ENCODE measurements at regions not wholly inside any gene's neighbourhood (a gene's known extent, or its start where the extent isn't known, plus 50 kb on each side); places are given as distances from the start of the nearest gene placed in this dataset.
A peak's percentile ranks its signal among the peaks of the same experiment; 100 is the strongest.

- TF ChIP-seq CTCF (IDR thresholded peaks at IDR 0.05; ENCODE audit: insufficient read depth, low read length, missing control alignments): no peak
- ChIA-PET CTCF (interaction anchor here (1.9 kb wide), 1 partner anchor 161 kb away, joined by 5 read pairs; no protein-coding TSS in a partner anchor), POLR2A (no interaction called here)
- H3K4me3 ChIP-seq (ENCODE audit: low read depth, low read length): no peak overlapping the region
- DNase-seq (ENCODE audit: low read depth, low spot score): peak; percentile 31
Measured at GRCh38 chr3:30203301-30203700, 403.1 kb upstream of the TGFBR2 start.

- TF ChIP-seq CTCF (IDR thresholded peaks at IDR 0.05; ENCODE audit: insufficient read depth, low read length, missing control alignments): no peak
- POLR2A ChIA-PET: no interaction called here
- no peak overlapping the region for H3K4me3 ChIP-seq (ENCODE audit: low read depth, low read length)
- CTCF ChIA-PET: no interaction called here
- DNase-seq (ENCODE audit: low read depth, low spot score): no peak
Measured at GRCh38 chr3:30204126-30204525, 402.3 kb upstream of the TGFBR2 start.

GRCh38 chr3:30206051-30206450 lies 400.4 kb upstream of the TGFBR2 start:
- H3K4me3 ChIP-seq (ENCODE audit: low read depth, low read length): no peak overlapping the region
- CTCF ChIA-PET: interaction anchor here (0.9 to 1.7 kb wide), 5 partner anchors 8 to 487 kb away, joined by 3 to 8 read pairs (median 4); no protein-coding TSS in a partner anchor
- TF ChIP-seq CTCF (IDR thresholded peaks at IDR 0.05; ENCODE audit: insufficient read depth, low read length, missing control alignments): no peak
- no peak for DNase-seq (ENCODE audit: low read depth, low spot score)
- POLR2A ChIA-PET: no interaction called here

GRCh38 chr3:30221619-30222018 lies 384.8 kb upstream of the TGFBR2 start:
- no peak overlapping the region for H3K4me3 ChIP-seq (ENCODE audit: low read depth, low read length)
- no peak for DNase-seq (ENCODE audit: low read depth, low spot score)
- TF ChIP-seq CTCF (IDR thresholded peaks at IDR 0.05; ENCODE audit: insufficient read depth, low read length, missing control alignments): no peak
- POLR2A ChIA-PET: no interaction called here
- CTCF ChIA-PET: interaction anchor here (0.9 kb wide), 1 partner anchor 99 kb away, joined by 3 read pairs; no protein-coding TSS in a partner anchor

- CTCF ChIA-PET: no interaction called here
- POLR2A ChIA-PET: no interaction called here
Measured at GRCh38 chr3:30222441-30222840, 384.0 kb upstream of the TGFBR2 start.

GRCh38 chr3:30225021-30225420 lies 381.4 kb upstream of the TGFBR2 start:
- ChIA-PET CTCF (interaction anchor here (1.7 kb wide), 1 partner anchor 26 kb away, joined by 6 read pairs; no protein-coding TSS in a partner anchor), POLR2A (no interaction called here)
- no peak overlapping the region for H3K4me3 ChIP-seq (ENCODE audit: low read depth, low read length)
- DNase-seq (ENCODE audit: low read depth, low spot score): no peak
- TF ChIP-seq CTCF (IDR thresholded peaks at IDR 0.05; ENCODE audit: insufficient read depth, low read length, missing control alignments): no peak

More at GRCh38 chr3:30222441-30222840, 384.0 kb upstream of the TGFBR2 start:
- no peak for TF ChIP-seq CTCF (IDR thresholded peaks at IDR 0.05; ENCODE audit: insufficient read depth, low read length, missing control alignments)
- no peak overlapping the region for H3K4me3 ChIP-seq (ENCODE audit: low read depth, low read length)
- no peak for DNase-seq (ENCODE audit: low read depth, low spot score)
